22Rv1 (cell line): ENCODE measurements at regions not wholly inside any gene's neighbourhood (a gene's known extent, or its start where the extent isn't known, plus 50 kb on each side); places are given as distances from the start of the nearest gene placed in this dataset.

Source experiments
- CTCF ChIP-seq: fragments of 450-650 bp; IDR thresholded peaks from 2 replicates; pipeline ENCODE4 v1.5.1; 2017; ENCODE audit warnings: mild to moderate bottlenecking
- ZFX ChIP-seq: fragments of 450-650 bp; IDR thresholded peaks from 2 replicates; pipeline ENCODE4 v1.6.1; 2017; ENCODE audit warnings: antibody characterized with exemption, borderline replicate concordance

- TF ChIP-seq ZFX, result no peak
- no peak for TF ChIP-seq CTCF
These were observed 71.6 kb upstream of the GRB10 start for GRCh38 chr7:50854247-50854646.
